NOMO-1 (cell line): ENCODE measurements at regions not wholly inside any gene's neighbourhood (a gene's known extent, or its start where the extent isn't known, plus 50 kb on each side); places are given as distances from the start of the nearest gene placed in this dataset.
A peak's percentile ranks its signal among the peaks of the same experiment; 100 is the strongest.

Experiments
- DNase-seq, 2 experiments: peaks; one replicate each; lab custom pipeline; 2025; ENCODE audit not compliant: unreplicated experiment in 2 of 2; lab: John Stamatoyannopoulos, UW

GRCh38 chr5:17690473-17690872 is 56.2 kb downstream of the TAF11L14 start:
- no peak for DNase-seq

- no peak for DNase-seq
These were observed 57.5 kb downstream of the TAF11L14 start for GRCh38 chr5:17691762-17692161.

GRCh38 chr5:17694371-17694770 is 60.1 kb downstream of the TAF11L14 start:
- no peak for DNase-seq

GRCh38 chr5:17694914-17695313 is 60.7 kb downstream of the TAF11L14 start:
- no peak for DNase-seq

GRCh38 chr5:17696627-17697026 is 62.4 kb downstream of the TAF11L14 start:
- no peak for DNase-seq

GRCh38 chr5:17697671-17698070 is 63.4 kb downstream of the TAF11L14 start:
- DNase-seq: no peak

- no peak for DNase-seq
These were observed 74.9 kb downstream of the TAF11L14 start for GRCh38 chr5:17709011-17709710.

- DNase-seq: peak; percentile 90 to 100
These were observed 79.0 kb downstream of the TAF11L14 start for GRCh38 chr5:17713301-17713700.

- DNase-seq: no peak
These were observed 79.9 kb downstream of the TAF11L14 start for GRCh38 chr5:17714186-17714585.

- DNase-seq: no peak
These were observed 85.3 kb downstream of the TAF11L14 start for GRCh38 chr5:17719592-17719991.

GRCh38 chr5:17720071-17720470 is 85.8 kb downstream of the TAF11L14 start:
- DNase-seq: no peak

- DNase-seq: no peak
These were observed 89.6 kb downstream of the TAF11L14 start for GRCh38 chr5:17723876-17724275.

- no peak for DNase-seq
These were observed 92.8 kb downstream of the TAF11L14 start for GRCh38 chr5:17727098-17727497.

GRCh38 chr5:17730421-17730820 is 96.2 kb downstream of the TAF11L14 start:
- DNase-seq: no peak

- DNase-seq: no peak
These were observed 98.2 kb downstream of the TAF11L14 start for GRCh38 chr5:17732351-17732923.

- DNase-seq: no peak
These were observed 99.8 kb downstream of the TAF11L14 start for GRCh38 chr5:17734011-17734410.

GRCh38 chr5:17735761-17736160 is 101.5 kb downstream of the TAF11L14 start:
- peak; percentile 57 to 96 for DNase-seq

GRCh38 chr5:17737092-17737491 is 102.8 kb downstream of the TAF11L14 start:
- no peak for DNase-seq

- DNase-seq: no peak
These were observed 104.2 kb downstream of the TAF11L14 start for GRCh38 chr5:17738446-17738845.

GRCh38 chr5:17743580-17744435 is 109.5 kb downstream of the TAF11L14 start:
- no peak for DNase-seq

GRCh38 chr5:17748201-17748600 is 113.9 kb downstream of the TAF11L14 start:
- peak; percentile 66 to 98 for DNase-seq

- DNase-seq: peak; percentile 91 to 94
These were observed 114.7 kb downstream of the TAF11L14 start for GRCh38 chr5:17748941-17749340.
